Sigmoid colon (tissue), 6 donors: ENCODE measurements at regions not wholly inside any gene's neighbourhood (a gene's known extent, or its start where the extent isn't known, plus 50 kb on each side); places are given as distances from the start of the nearest gene placed in this dataset.

ENCODE experiments used
- DNase-seq: peaks from one replicate; pipeline ENCODE4 v3.0.0-alpha.2; 2019
- H3K27ac ChIP-seq, 4 donors: fragments of 200-600 bp; sonication (generic); one replicate each; pipeline ENCODE4 v1.5.1; 2016 to 2019; ENCODE audit warnings: mild to moderate bottlenecking in 1 of 4
- H3K27me3 ChIP-seq, 3 donors: fragments of 200-600 bp; sonication (generic); one replicate each; pipeline ENCODE4 v1.5.1; 2019; ENCODE audit warnings: mild to moderate bottlenecking in 1 of 3
- H3K36me3 ChIP-seq, 4 donors: fragments of 200-600 bp; sonication (generic); one replicate each; pipeline ENCODE4 v1.5.1; 2016 to 2019
- H3K4me1 ChIP-seq, 4 donors: fragments of 200-600 bp; sonication (generic); one replicate each; pipeline ENCODE4 v1.5.1; 2017 to 2019
- H3K4me3 ChIP-seq, 4 donors: fragments of 200-600 bp; sonication (generic); one replicate each; pipeline ENCODE4 v1.5.1; 2017 to 2019; ENCODE audit warnings: mild to moderate bottlenecking in 2 of 4, moderate library complexity in 1 of 4
- H3K9me3 ChIP-seq, 4 donors: fragments of 200-600 bp in 3 of 4; sonication (generic) in 3 of 4; one replicate each; pipeline versions ENCODE4 v1.5.1 to v1.6.1; 2013 to 2019
- CTCF ChIP-seq, 4 experiments: fragments of 450-650 bp in 3 of 4; fragments of 200-600 bp in 1 of 4; IDR thresholded peaks; one replicate each; pipeline ENCODE4 v1.5.1; 2016 to 2019; ENCODE audit warnings: antibody characterized with exemption in 4 of 4, mild to moderate bottlenecking in 3 of 4, moderate library complexity in 2 of 4
- EP300 ChIP-seq, 4 donors: sonication (generic); formaldehyde crosslinking; IDR thresholded peaks; one replicate each; pipeline ENCODE4 v1.6.1; 2017; ENCODE audit warnings: antibody characterized with exemption in 4 of 4
- POLR2A ChIP-seq, 2 donors: fragments of 450-650 bp; IDR thresholded peaks; one replicate each; pipeline ENCODE4 v1.6.1; 2016; ENCODE audit warnings: antibody characterized with exemption in 2 of 2, mild to moderate bottlenecking in 2 of 2, moderate library complexity in 2 of 2
- POLR2AphosphoS5 ChIP-seq, 4 donors: sonication (generic); formaldehyde crosslinking; IDR thresholded peaks; one replicate each; pipeline ENCODE4 v1.6.1; 2017; ENCODE audit warnings: antibody characterized with exemption in 4 of 4
- WGBS, 2 donors: extraction: QIAGEN DNeasy Blood & Tissue Kit; methylation state at CpG; one replicate each; pipeline ENCODE4 v1.1.7; 2013; 5-methylcytosine and 5-hydroxymethylcytosine counted together
- intact Hi-C: fragments of 100-400 bp; cut with DNase I; formaldehyde crosslinking; loops from one replicate; pipeline ENCODE4 v1.15.1; 2023
- donor health status: healthy with polysubstance abuse.
- donor health status: healthy.

GRCh38 chr3:107142171-107142570, 235.1 kb upstream of the CCDC54 start:
- WGBS, 2 donors: 95 to 96% methylated on average over 1 of the region's 1 CpG

GRCh38 chr3:107142786-107143575, 234.3 kb upstream of the CCDC54 start:
- 22 to 41% methylated on average over 4 of the region's 4 CpGs for WGBS, 2 donors
- H3K4me1 ChIP-seq: no peaks in the 10 kb centered on the region
- no peak for DNase-seq
- H3K27me3 ChIP-seq: no peaks in the 10 kb centered on the region
- TF ChIP-seq POLR2AphosphoS5 (IDR thresholded peaks at IDR 0.05) (no peak), CTCF (IDR thresholded peaks at IDR 0.05) (no peak), EP300 (IDR thresholded peaks at IDR 0.05) (no peak), POLR2A (IDR thresholded peaks at IDR 0.05) (no peak)
- no peaks in the 10 kb centered on the region for H3K36me3 ChIP-seq
- no peak overlapping the region for H3K27ac ChIP-seq
- H3K9me3 ChIP-seq: no peaks in the 10 kb centered on the region
- intact Hi-C loops: no loop called here
- no peak overlapping the region for H3K4me3 ChIP-seq

More at GRCh38 chr3:107142171-107142570, 235.1 kb upstream of the CCDC54 start:
- no peaks in the 10 kb centered on the region for H3K36me3 ChIP-seq
- no peak overlapping the region for H3K27ac ChIP-seq
- no peak for DNase-seq
- no peaks in the 10 kb centered on the region for H3K27me3 ChIP-seq
- intact Hi-C loops: no loop called here
- no peak overlapping the region for H3K4me3 ChIP-seq
- TF ChIP-seq POLR2AphosphoS5 (IDR thresholded peaks at IDR 0.05) (no peak), CTCF (IDR thresholded peaks at IDR 0.05) (no peak), EP300 (IDR thresholded peaks at IDR 0.05) (no peak), POLR2A (IDR thresholded peaks at IDR 0.05) (no peak)
- no peaks in the 10 kb centered on the region for H3K9me3 ChIP-seq
- no peaks in the 10 kb centered on the region for H3K4me1 ChIP-seq

GRCh38 chr3:107150675-107151074, 226.6 kb upstream of the CCDC54 start:
- 90 to 95% methylated on average over 4 of the region's 4 CpGs for WGBS, 2 donors
- H3K27me3 ChIP-seq: no peaks in the 10 kb centered on the region
- no peak for DNase-seq
- peaks cover 0 to 3% (median 0%) of the 10 kb centered on the region in 4 donors for H3K36me3 ChIP-seq
- no peaks in the 10 kb centered on the region for H3K9me3 ChIP-seq
- H3K4me3 ChIP-seq: no peak overlapping the region
- no peak overlapping the region for H3K27ac ChIP-seq
- no peaks in the 10 kb centered on the region for H3K4me1 ChIP-seq
- TF ChIP-seq POLR2AphosphoS5 (IDR thresholded peaks at IDR 0.05): no peak
- TF ChIP-seq CTCF (IDR thresholded peaks at IDR 0.05): no peak
- no peak for TF ChIP-seq POLR2A (IDR thresholded peaks at IDR 0.05)
- TF ChIP-seq EP300 (IDR thresholded peaks at IDR 0.05): no peak
- intact Hi-C loops: no loop called here

- H3K4me1 ChIP-seq: no peaks in the 10 kb centered on the region
- H3K4me3 ChIP-seq: no peak overlapping the region
- H3K36me3 ChIP-seq: peaks cover 0 to 3% (median 0%) of the 10 kb centered on the region in 4 donors
- 72 to 85% methylated on average over 4 of the region's 4 CpGs for WGBS, 2 donors
- TF ChIP-seq CTCF (IDR thresholded peaks at IDR 0.05) (no peak), POLR2AphosphoS5 (IDR thresholded peaks at IDR 0.05) (no peak), POLR2A (IDR thresholded peaks at IDR 0.05) (no peak), EP300 (IDR thresholded peaks at IDR 0.05) (no peak)
- H3K9me3 ChIP-seq: peaks cover 0 to 14% (median 0%) of the 10 kb centered on the region in 4 donors
- H3K27ac ChIP-seq: no peak overlapping the region
- DNase-seq: no peak
- intact Hi-C loops: no loop called here
- H3K27me3 ChIP-seq: no peaks in the 10 kb centered on the region
These were observed 223.3 kb upstream of the CCDC54 start for GRCh38 chr3:107153981-107154380.
